ENCODE measurements at regions not wholly inside any gene's neighbourhood (a gene's known extent, or its start where the extent isn't known, plus 50 kb on each side); places are given as distances from the start of the nearest gene placed in this dataset.

- ChIA-PET CTCF (no interaction called here), POLR2A (no interaction called here)
- Mint-ChIP-seq H3K36me3 (no peaks in the 10 kb centered on the region), H3K9me3 (peaks cover 0 to 18% (median 3%) of the 10 kb centered on the region in 11 donors), H3K27me3 (no peaks in the 10 kb centered on the region), H3K4me1 (no peaks in the 10 kb centered on the region), H3K27ac (no peak overlapping the region), H3K4me3 (no peak overlapping the region)
- intact Hi-C loops (cut with micrococcal nuclease) = no loop called here
- DNase-seq = no peak
- no peak for ATAC-seq
- Histone ChIP-seq H3K4me1 (ENCODE audit: control insufficient read depth in 2 of 2, insufficient read depth in 2 of 2, low read length in 2 of 2) (no peaks in the 10 kb centered on the region), H3K9me3 (ENCODE audit: control insufficient read depth in 2 of 3, low read length in 3 of 3) (no peaks in the 10 kb centered on the region), H3K27ac (ENCODE audit: low read depth, low read length) (no peak overlapping the region), H3K36me3 (ENCODE audit: control insufficient read depth in 2 of 3, insufficient read depth in 3 of 3, low read length in 3 of 3) (no peaks in the 10 kb centered on the region), H3K4me3 (ENCODE audit: low read length) (no peak overlapping the region), H3K27me3 (ENCODE audit: control insufficient read depth in 2 of 2, insufficient read depth in 2 of 2, low read length in 2 of 2) (no peaks in the 10 kb centered on the region)
Measured at GRCh38 chr2:66762761-66763160, 327.8 kb downstream of the MEIS1 start.

GRCh38 chr2:66766582-66766981, 331.7 kb downstream of the MEIS1 start:
- no peak overlapping the region for H3K27ac ChIP-seq (ENCODE audit: low read depth, low read length)
- intact Hi-C loops (cut with micrococcal nuclease) = no loop called here
- no peaks in the 10 kb centered on the region for H3K4me1 Mint-ChIP-seq
- H3K27me3 ChIP-seq (ENCODE audit: control insufficient read depth in 2 of 2, insufficient read depth in 2 of 2, low read length in 2 of 2) = no peaks in the 10 kb centered on the region
- H3K36me3 Mint-ChIP-seq = no peaks in the 10 kb centered on the region
- no peaks in the 10 kb centered on the region for H3K9me3 ChIP-seq (ENCODE audit: control insufficient read depth in 2 of 3, low read length in 3 of 3)
- H3K27ac Mint-ChIP-seq = no peak overlapping the region
- H3K4me3 ChIP-seq (ENCODE audit: low read length) = no peak overlapping the region
- peaks cover 0 to 6% (median 0%) of the 10 kb centered on the region in 5 donors for H3K27me3 Mint-ChIP-seq
- CTCF ChIA-PET = no interaction called here
- H3K36me3 ChIP-seq (ENCODE audit: control insufficient read depth in 2 of 3, insufficient read depth in 3 of 3, low read length in 3 of 3) = no peaks in the 10 kb centered on the region
- H3K4me3 Mint-ChIP-seq = no peak overlapping the region
- no peak for ATAC-seq
- POLR2A ChIA-PET = no interaction called here
- DNase-seq = no peak
- H3K4me1 ChIP-seq (ENCODE audit: control insufficient read depth in 2 of 2, insufficient read depth in 2 of 2, low read length in 2 of 2) = no peaks in the 10 kb centered on the region
- peaks cover 0 to 18% (median 4%) of the 10 kb centered on the region in 11 donors for H3K9me3 Mint-ChIP-seq

DNA sequence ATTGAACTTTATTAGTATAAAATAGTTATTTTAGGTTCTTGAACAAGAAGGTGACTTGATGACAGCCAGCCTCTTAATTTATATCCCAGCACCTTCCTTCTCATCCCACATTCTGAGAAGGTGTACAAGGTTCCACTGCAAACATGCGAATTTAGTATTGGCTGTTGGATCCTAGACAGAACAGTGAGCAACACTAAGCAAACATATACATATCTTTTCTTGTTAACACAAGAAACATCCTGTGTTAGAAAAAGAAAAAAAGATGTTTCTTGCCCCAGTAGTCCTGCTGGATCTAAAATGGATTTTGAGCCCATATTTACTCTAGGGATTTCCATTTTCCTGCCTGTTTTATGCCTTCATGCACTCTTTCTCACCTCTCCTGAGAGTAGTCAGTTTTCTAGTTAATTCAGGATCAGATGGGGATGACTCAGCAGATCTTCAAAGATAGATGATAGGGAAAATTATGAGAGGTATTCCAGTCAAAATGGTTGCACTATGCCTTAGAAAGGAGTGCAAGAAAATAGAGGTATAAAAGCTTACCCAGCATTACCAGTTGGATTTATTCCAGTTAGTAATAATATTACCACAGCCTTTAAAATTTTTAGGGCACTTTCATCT, 336.5 kb downstream of the MEIS1 start:
- H3K9me3 Mint-ChIP-seq = peaks cover 0 to 16% (median 4%) of the 10 kb centered on the region in 11 donors
- ATAC-seq (no peak), DNase-seq (no peak)
- H3K4me3 Mint-ChIP-seq = no peak overlapping the region
- H3K27ac Mint-ChIP-seq = no peak overlapping the region
- ChIA-PET CTCF (no interaction called here), POLR2A (no interaction called here)
- H3K36me3 Mint-ChIP-seq = peaks cover 0 to 4% (median 0%) of the 10 kb centered on the region in 5 donors
- no peaks in the 10 kb centered on the region for H3K27me3 ChIP-seq (ENCODE audit: control insufficient read depth in 2 of 2, insufficient read depth in 2 of 2, low read length in 2 of 2)
- H3K4me3 ChIP-seq (ENCODE audit: low read length) = no peak overlapping the region
- H3K4me1 ChIP-seq (ENCODE audit: control insufficient read depth in 2 of 2, insufficient read depth in 2 of 2, low read length in 2 of 2) = no peaks in the 10 kb centered on the region
- no peaks in the 10 kb centered on the region for H3K4me1 Mint-ChIP-seq
- no peaks in the 10 kb centered on the region for H3K36me3 ChIP-seq (ENCODE audit: control insufficient read depth in 2 of 3, insufficient read depth in 3 of 3, low read length in 3 of 3)
- no peak overlapping the region for H3K27ac ChIP-seq (ENCODE audit: low read depth, low read length)
- intact Hi-C loops (cut with micrococcal nuclease) = no loop called here
- peaks cover 0 to 11% (median 0%) of the 10 kb centered on the region in 5 donors for H3K27me3 Mint-ChIP-seq
- no peaks in the 10 kb centered on the region for H3K9me3 ChIP-seq (ENCODE audit: control insufficient read depth in 2 of 3, low read length in 3 of 3)

GRCh38 chr2:66772618-66773017, 337.7 kb downstream of the MEIS1 start:
- Mint-ChIP-seq H3K27ac (no peak overlapping the region), H3K9me3 (peaks cover 0 to 17% (median 5%) of the 10 kb centered on the region in 11 donors), H3K36me3 (peaks cover 0 to 4% (median 0%) of the 10 kb centered on the region in 5 donors), H3K4me3 (no peak overlapping the region), H3K27me3 (peaks cover 0 to 11% (median 0%) of the 10 kb centered on the region in 5 donors), H3K4me1 (no peaks in the 10 kb centered on the region)
- Histone ChIP-seq H3K4me1 (ENCODE audit: control insufficient read depth in 2 of 2, insufficient read depth in 2 of 2, low read length in 2 of 2) (no peaks in the 10 kb centered on the region), H3K27ac (ENCODE audit: low read depth, low read length) (no peak overlapping the region), H3K9me3 (ENCODE audit: control insufficient read depth in 2 of 3, low read length in 3 of 3) (no peaks in the 10 kb centered on the region), H3K4me3 (ENCODE audit: low read length) (no peak overlapping the region), H3K27me3 (ENCODE audit: control insufficient read depth in 2 of 2, insufficient read depth in 2 of 2, low read length in 2 of 2) (no peaks in the 10 kb centered on the region), H3K36me3 (ENCODE audit: control insufficient read depth in 2 of 3, insufficient read depth in 3 of 3, low read length in 3 of 3) (no peaks in the 10 kb centered on the region)
- intact Hi-C loops (cut with micrococcal nuclease) = no loop called here
- ChIA-PET POLR2A (no interaction called here), CTCF (no interaction called here)
- DNase-seq (no peak), ATAC-seq (no peak)

- H3K9me3 Mint-ChIP-seq = peaks cover 0 to 17% (median 5%) of the 10 kb centered on the region in 11 donors
- H3K4me1 Mint-ChIP-seq = no peaks in the 10 kb centered on the region
- H3K27ac ChIP-seq (ENCODE audit: low read depth, low read length) = no peak overlapping the region
- ChIA-PET POLR2A (no interaction called here), CTCF (no interaction called here)
- no peaks in the 10 kb centered on the region for H3K4me1 ChIP-seq (ENCODE audit: control insufficient read depth in 2 of 2, insufficient read depth in 2 of 2, low read length in 2 of 2)
- no peaks in the 10 kb centered on the region for H3K36me3 ChIP-seq (ENCODE audit: control insufficient read depth in 2 of 3, insufficient read depth in 3 of 3, low read length in 3 of 3)
- no peaks in the 10 kb centered on the region for H3K9me3 ChIP-seq (ENCODE audit: control insufficient read depth in 2 of 3, low read length in 3 of 3)
- no peak overlapping the region for H3K4me3 ChIP-seq (ENCODE audit: low read length)
- H3K27ac Mint-ChIP-seq = no peak overlapping the region
- ATAC-seq (no peak), DNase-seq (no peak)
- intact Hi-C loops (cut with micrococcal nuclease) = no loop called here
- no peak overlapping the region for H3K4me3 Mint-ChIP-seq
- H3K27me3 ChIP-seq (ENCODE audit: control insufficient read depth in 2 of 2, insufficient read depth in 2 of 2, low read length in 2 of 2) = no peaks in the 10 kb centered on the region
- peaks cover 0 to 4% (median 0%) of the 10 kb centered on the region in 5 donors for H3K36me3 Mint-ChIP-seq
- H3K27me3 Mint-ChIP-seq = peaks cover 0 to 4% (median 0%) of the 10 kb centered on the region in 5 donors
Measured at GRCh38 chr2:66775730-66776422, 341.0 kb downstream of the MEIS1 start.

GRCh38 chr2:66781804-66782203, 346.9 kb downstream of the MEIS1 start:
- ChIA-PET CTCF (no interaction called here), POLR2A (no interaction called here)
- no peaks in the 10 kb centered on the region for H3K36me3 ChIP-seq (ENCODE audit: control insufficient read depth in 2 of 3, insufficient read depth in 3 of 3, low read length in 3 of 3)
- ATAC-seq (no peak), DNase-seq (no peak)
- Mint-ChIP-seq H3K27me3 (peaks cover 0 to 4% (median 0%) of the 10 kb centered on the region in 5 donors), H3K4me1 (no peaks in the 10 kb centered on the region), H3K36me3 (no peaks in the 10 kb centered on the region), H3K4me3 (no peak overlapping the region), H3K27ac (no peak overlapping the region), H3K9me3 (peaks cover 0 to 9% (median 4%) of the 10 kb centered on the region in 11 donors)
- no peaks in the 10 kb centered on the region for H3K9me3 ChIP-seq (ENCODE audit: control insufficient read depth in 2 of 3, low read length in 3 of 3)
- H3K27me3 ChIP-seq (ENCODE audit: control insufficient read depth in 2 of 2, insufficient read depth in 2 of 2, low read length in 2 of 2) = no peaks in the 10 kb centered on the region
- intact Hi-C loops (cut with micrococcal nuclease) = no loop called here
- no peak overlapping the region for H3K4me3 ChIP-seq (ENCODE audit: low read length)
- H3K4me1 ChIP-seq (ENCODE audit: control insufficient read depth in 2 of 2, insufficient read depth in 2 of 2, low read length in 2 of 2) = no peaks in the 10 kb centered on the region
- H3K27ac ChIP-seq (ENCODE audit: low read depth, low read length) = no peak overlapping the region

DNA sequence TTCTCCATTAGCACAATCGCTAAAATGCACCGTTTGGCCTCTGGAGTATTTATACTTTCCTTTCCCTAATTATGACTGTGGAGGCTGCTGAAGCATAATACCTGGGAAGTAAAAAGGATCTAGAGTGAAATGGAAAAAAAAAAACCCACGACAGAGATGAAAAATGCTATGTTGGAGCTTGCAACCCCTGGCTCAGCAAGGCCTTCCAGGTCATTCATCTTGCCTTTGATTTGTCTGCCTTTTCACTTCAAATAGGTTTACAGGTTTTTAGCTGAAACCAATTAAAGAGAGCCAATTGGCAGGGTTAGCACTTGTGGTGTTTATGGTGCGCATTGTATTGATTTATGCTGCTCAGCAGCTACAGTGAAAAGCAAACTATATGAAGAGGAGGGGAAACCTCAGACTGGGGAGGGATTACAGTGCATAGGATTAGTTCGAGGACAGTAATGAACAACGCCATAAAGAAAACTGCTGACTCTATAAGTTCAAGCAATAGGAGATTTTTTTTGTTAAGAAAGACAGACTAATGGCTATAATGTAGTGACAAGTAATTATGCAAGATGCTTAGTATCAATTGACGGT, 347.9 kb downstream of the MEIS1 start:
- Histone ChIP-seq H3K9me3 (ENCODE audit: control insufficient read depth in 2 of 3, low read length in 3 of 3) (no peaks in the 10 kb centered on the region), H3K4me3 (ENCODE audit: low read length) (no peak overlapping the region), H3K27ac (ENCODE audit: low read depth, low read length) (no peak overlapping the region), H3K36me3 (ENCODE audit: control insufficient read depth in 2 of 3, insufficient read depth in 3 of 3, low read length in 3 of 3) (no peaks in the 10 kb centered on the region), H3K4me1 (ENCODE audit: control insufficient read depth in 2 of 2, insufficient read depth in 2 of 2, low read length in 2 of 2) (no peaks in the 10 kb centered on the region), H3K27me3 (ENCODE audit: control insufficient read depth in 2 of 2, insufficient read depth in 2 of 2, low read length in 2 of 2) (no peaks in the 10 kb centered on the region)
- peaks cover 0 to 8% (median 4%) of the 10 kb centered on the region in 11 donors for H3K9me3 Mint-ChIP-seq
- H3K27me3 Mint-ChIP-seq = no peaks in the 10 kb centered on the region
- no peaks in the 10 kb centered on the region for H3K4me1 Mint-ChIP-seq
- ChIA-PET POLR2A (no interaction called here), CTCF (no interaction called here)
- H3K4me3 Mint-ChIP-seq = no peak overlapping the region
- H3K36me3 Mint-ChIP-seq = no peaks in the 10 kb centered on the region
- DNase-seq (no peak), ATAC-seq (no peak)
- no peak overlapping the region for H3K27ac Mint-ChIP-seq
- intact Hi-C loops (cut with micrococcal nuclease) = no loop called here
